CD14-positive monocyte (primary cell): ENCODE measurements at regions not wholly inside any gene's neighbourhood (a gene's known extent, or its start where the extent isn't known, plus 50 kb on each side); places are given as distances from the start of the nearest gene placed in this dataset.

Experiments
- DNase-seq, 3 donors: peaks; one replicate each; pipeline ENCODE4 v3.0.0-alpha.2; 2011 to 2022
- H2AFZ ChIP-seq: 2 replicates; pipeline ENCODE4 v1.6.0; 2012; ENCODE audit warnings: mild to moderate bottlenecking, low read depth, low read length, inconsistent platforms; ENCODE audit not compliant: insufficient read depth, poor library complexity, severe bottlenecking
- H3K27ac ChIP-seq, 2 donors: 1 replicate in 1 of 2; 2 replicates in 1 of 2; pipeline ENCODE4 v1.5.1; 2012 to 2013; ENCODE audit warnings: low read length in 2 of 2, control low read depth in 1 of 2, inconsistent platforms in 1 of 2, low read depth in 1 of 2, mild to moderate bottlenecking in 1 of 2
- H3K27me3 ChIP-seq, 2 donors: one replicate each; pipeline versions ENCODE4 v1.6.0 to v1.6.1; 2011 to 2013; ENCODE audit warnings: low read length in 2 of 2; ENCODE audit not compliant: control insufficient read depth in 2 of 2, insufficient read depth in 2 of 2
- H3K36me3 ChIP-seq, 2 donors: replicated peaks in 1 of 2; 1 replicate in 1 of 2; 2 replicates in 1 of 2; pipeline versions ENCODE4 v1.5.1 to v1.6.1; 2012 to 2013; ENCODE audit warnings: low read length in 2 of 2, control low read depth in 1 of 2, inconsistent platforms in 1 of 2, mild to moderate bottlenecking in 1 of 2; ENCODE audit not compliant: insufficient read depth in 2 of 2, control insufficient read depth in 1 of 2
- H3K4me1 ChIP-seq, 2 donors: 1 replicate in 1 of 2; 2 replicates in 1 of 2; pipeline versions ENCODE4 v1.5.1 to v1.6.1; 2012 to 2013; ENCODE audit warnings: low read length in 2 of 2, control low read depth in 1 of 2, inconsistent platforms in 1 of 2, mild to moderate bottlenecking in 1 of 2, moderate library complexity in 1 of 2; ENCODE audit not compliant: insufficient read depth in 2 of 2, control insufficient read depth in 1 of 2
- H3K4me2 ChIP-seq: replicated peaks from 2 replicates; pipeline ENCODE3; 2012; ENCODE audit warnings: low read length, moderate library complexity, mild to moderate bottlenecking; ENCODE audit not compliant: poor library complexity, severe bottlenecking; ENCODE audit errors: extremely low read depth
- H3K4me3 ChIP-seq, 3 experiments: fragments of 200-600 bp in 1 of 3; sonication (generic) in 1 of 3; replicated peaks in 1 of 3; 1 replicate in 2 of 3; 2 replicates in 1 of 3; pipeline ENCODE4 v1.5.1; 2011 to 2013; ENCODE audit warnings: low read length in 3 of 3, mild to moderate bottlenecking in 3 of 3, control low read depth in 2 of 3, low read depth in 2 of 3, inconsistent platforms in 1 of 3, moderate library complexity in 1 of 3
- H3K79me2 ChIP-seq: 2 replicates; pipeline ENCODE4 v1.6.0; 2012; ENCODE audit warnings: mild to moderate bottlenecking, control low read depth, inconsistent platforms, low read length, moderate library complexity; ENCODE audit not compliant: insufficient read depth
- H3K9ac ChIP-seq: 2 replicates; pipeline ENCODE4 v1.6.0; 2017; ENCODE audit warnings: low read length, mild to moderate bottlenecking; ENCODE audit not compliant: insufficient read depth, poor library complexity, severe bottlenecking
- H3K9me3 ChIP-seq, 2 donors: replicated peaks in 1 of 2; 1 replicate in 1 of 2; 2 replicates in 1 of 2; pipeline versions ENCODE4 v1.5.1 to v1.6.1; 2012 to 2013; ENCODE audit warnings: low read length in 2 of 2, control low read depth in 1 of 2; ENCODE audit not compliant: control insufficient read depth in 1 of 2, insufficient read depth in 1 of 2
- H4K20me1 ChIP-seq: 2 replicates; pipeline ENCODE4 v1.6.0; 2012; ENCODE audit warnings: mild to moderate bottlenecking, low read length, control low read depth, moderate library complexity; ENCODE audit not compliant: insufficient read depth
- H3K27ac Mint-ChIP-seq, 7 donors: one replicate each; pipeline ENCODE4 v1.8.0; 2020; ENCODE audit warnings: mild to moderate bottlenecking in 7 of 7, mixed read lengths in 7 of 7, moderate library complexity in 6 of 7, inconsistent platforms in 2 of 7
- H3K27me3 Mint-ChIP-seq, 3 donors: one replicate each; pipeline ENCODE4 v1.8.0; 2021 to 2022; ENCODE audit warnings: low read depth in 3 of 3, mild to moderate bottlenecking in 3 of 3, mixed read lengths in 3 of 3, moderate library complexity in 3 of 3, inconsistent platforms in 1 of 3
- H3K36me3 Mint-ChIP-seq, 2 donors: one replicate each; pipeline ENCODE4 v1.8.0; 2020; ENCODE audit warnings: mixed read lengths in 2 of 2, inconsistent platforms in 1 of 2, mild to moderate bottlenecking in 1 of 2
- H3K4me1 Mint-ChIP-seq: one replicate; pipeline ENCODE4 v1.8.0; 2020; ENCODE audit warnings: mild to moderate bottlenecking, mixed read lengths
- H3K4me3 Mint-ChIP-seq, 2 donors: one replicate each; pipeline ENCODE4 v1.8.0; 2020; ENCODE audit warnings: mild to moderate bottlenecking in 2 of 2, mixed read lengths in 2 of 2, moderate library complexity in 1 of 2
- H3K9me3 Mint-ChIP-seq, 7 donors: one replicate each; pipeline ENCODE4 v1.8.0; 2020 to 2022; ENCODE audit warnings: mixed read lengths in 7 of 7, mild to moderate bottlenecking in 6 of 7, moderate library complexity in 6 of 7, inconsistent platforms in 2 of 7
- CTCF ChIP-seq: fragments of 200-600 bp; IDR thresholded peaks from one replicate; pipeline ENCODE4 v1.8.0; 2022; ENCODE audit warnings: antibody characterized with exemption, mild to moderate bottlenecking
- WGBS: methylation state at CpG from one replicate; pipeline ENCODE4 v1.1.5; 2013; ENCODE audit warnings: missing lambda C conversion rate; ENCODE audit not compliant: insufficient coverage; 5-methylcytosine and 5-hydroxymethylcytosine counted together
- intact Hi-C, 2 donors: fragments of 100-400 bp; cut with micrococcal nuclease; formaldehyde crosslinking; loops; one replicate each; pipeline versions ENCODE4 v1.15.0 to v1.15.1; 2023

GRCh38 chr13:86606264-86606663 lies 807.0 kb upstream of the SLITRK6 start:
- no peaks in the 10 kb centered on the region for H3K36me3 Mint-ChIP-seq
- no peaks in the 10 kb centered on the region for H3K4me1 Mint-ChIP-seq
- Histone ChIP-seq H3K27me3 (no peaks in the 10 kb centered on the region), H2AFZ (no peak overlapping the region), H3K9ac (no peak overlapping the region), H3K36me3 (no peaks in the 10 kb centered on the region), H3K79me2 (no peaks in the 10 kb centered on the region), H3K27ac (no peak overlapping the region), H4K20me1 (no peaks in the 10 kb centered on the region), H3K4me1 (no peaks in the 10 kb centered on the region), H3K4me2 (no peak overlapping the region), H3K4me3 (no peak overlapping the region), H3K9me3 (peaks cover 6 to 10% of the 10 kb centered on the region in 2 donors)
- WGBS: no CpG with 5 or more reads among the region's 2 CpGs
- no peak for TF ChIP-seq CTCF
- no peak overlapping the region for H3K4me3 Mint-ChIP-seq
- no peak for DNase-seq
- intact Hi-C loops: no loop called here
- peaks cover 0 to 1% (median 0%) of the 10 kb centered on the region in 3 donors for H3K27me3 Mint-ChIP-seq
- H3K9me3 Mint-ChIP-seq: peaks cover 0 to 6% (median 2%) of the 10 kb centered on the region in 7 donors
- H3K27ac Mint-ChIP-seq: no peak overlapping the region

- Histone ChIP-seq H3K4me3 (no peak overlapping the region), H3K36me3 (no peaks in the 10 kb centered on the region), H3K27me3 (no peaks in the 10 kb centered on the region), H3K4me1 (no peaks in the 10 kb centered on the region), H3K9ac (no peak overlapping the region), H3K9me3 (peaks cover 0 to 10% of the 10 kb centered on the region in 2 donors), H4K20me1 (no peaks in the 10 kb centered on the region), H2AFZ (no peak overlapping the region), H3K27ac (no peak overlapping the region), H3K4me2 (no peak overlapping the region), H3K79me2 (no peaks in the 10 kb centered on the region)
- Mint-ChIP-seq H3K27ac (no peak overlapping the region), H3K4me3 (no peak overlapping the region), H3K27me3 (no peaks in the 10 kb centered on the region), H3K9me3 (peaks cover 0 to 6% (median 3%) of the 10 kb centered on the region in 7 donors), H3K36me3 (no peaks in the 10 kb centered on the region), H3K4me1 (no peaks in the 10 kb centered on the region)
- intact Hi-C loops: no loop called here
- no peak for TF ChIP-seq CTCF
- no CpG with 5 or more reads among the region's 2 CpGs for WGBS
- no peak for DNase-seq
Measured at GRCh38 chr13:86608701-86609100, 809.5 kb upstream of the SLITRK6 start.
